A673 (cell line): ENCODE measurements at regions not wholly inside any gene's neighbourhood (a gene's known extent, or its start where the extent isn't known, plus 50 kb on each side); places are given as distances from the start of the nearest gene placed in this dataset.

ENCODE experiments used
- BruUV-seq: library from RNA; stranded (reverse); fragments of 400-500 nt; replicated peaks from 2 replicates; lab custom pipeline; 2021; lab: Mats Ljungman, UMichigan
- CTCF ChIA-PET: fragments of 300-600 bp; sonication (Branson Sonifier 250); formaldehyde crosslinking; loops from one replicate; lab custom pipeline; 2022; ENCODE audit warnings: antibody characterized with exemption; lab: Charles Lee
- POLR2A ChIA-PET: fragments of 300-600 bp; sonication (Branson Sonifier 250); formaldehyde crosslinking; loops from one replicate; lab custom pipeline; 2022; ENCODE audit warnings: antibody characterized with exemption; ENCODE audit not compliant: low non-redundant PET; lab: Charles Lee
- DNase-seq: peaks from one replicate; pipeline ENCODE4 v3.0.0-alpha.2; 2015; ENCODE audit warnings: low spot score
- H3K27ac ChIP-seq: fragments of 200-600 bp; sonication (generic); 2 replicates; pipeline ENCODE4 v1.5.1; 2016; ENCODE audit warnings: mixed run types, low read depth, mild to moderate bottlenecking, mixed read lengths, antibody characterized with exemption, low read length; ENCODE audit not compliant: poor library complexity, severe bottlenecking
- H3K27me3 ChIP-seq: fragments of 200-600 bp; sonication (generic); replicated peaks from 2 replicates; pipeline ENCODE4 v1.6.1; 2017; ENCODE audit warnings: mixed run types, low read depth, mild to moderate bottlenecking, mixed read lengths, antibody characterized with exemption, low read length; ENCODE audit not compliant: insufficient read depth, poor library complexity
- H3K36me3 ChIP-seq: fragments of 200-600 bp; sonication (generic); 2 replicates; pipeline ENCODE4 v1.6.1; 2016; ENCODE audit warnings: mixed run types, mild to moderate bottlenecking, mixed read lengths, antibody characterized with exemption, low read length; ENCODE audit not compliant: insufficient read depth, poor library complexity, severe bottlenecking
- H3K4me1 ChIP-seq: fragments of 200-600 bp; sonication (generic); 2 replicates; pipeline ENCODE4 v1.6.1; 2017; ENCODE audit warnings: mixed run types, mild to moderate bottlenecking, mixed read lengths, antibody characterized with exemption, low read length; ENCODE audit not compliant: insufficient read depth, poor library complexity, severe bottlenecking
- H3K4me3 ChIP-seq: fragments of 200-600 bp; sonication (generic); 2 replicates; pipeline ENCODE4 v1.5.1; 2016; ENCODE audit warnings: low read depth, mixed run types, mild to moderate bottlenecking, mixed read lengths, low read length; ENCODE audit not compliant: poor library complexity, severe bottlenecking
- H3K9me3 ChIP-seq: fragments of 200-600 bp; sonication (generic); 2 replicates; pipeline ENCODE4 v1.6.1; 2016; ENCODE audit warnings: mixed run types, low read depth, mild to moderate bottlenecking, mixed read lengths, antibody characterized with exemption, low read length; ENCODE audit not compliant: poor library complexity, severe bottlenecking
- EZH2 ChIP-seq: fragments of 200-600 bp; sonication (generic); IDR thresholded peaks from 2 replicates; pipeline ENCODE4 v1.6.1; 2017; ENCODE audit warnings: borderline replicate concordance, low read depth, mild to moderate bottlenecking, mixed read lengths, antibody characterized with exemption, low read length; ENCODE audit not compliant: poor library complexity, severe bottlenecking
- intact Hi-C: fragments of 100-400 bp; cut with micrococcal nuclease; formaldehyde crosslinking; loops from one replicate; pipeline ENCODE4 v1.10.0; 2022; ENCODE audit not compliant: unreplicated experiment
- TF ChIP-seq, protein P1 (sequence below): fragments of 300-800, 200-600 bp; sonication (generic); conservative IDR thresholded peaks from 2 replicates; pipeline ENCODE4 v1.5.1; 2017; ENCODE audit warnings: low read depth, mild to moderate bottlenecking, antibody characterized with exemption, low read length, moderate library complexity, mixed read lengths

- CTCF ChIA-PET, result no interaction called here
- intact Hi-C loops, result no loop called here
- no peaks in the 10 kb centered on the region for H3K27me3 ChIP-seq
- H3K27ac ChIP-seq, result no peak overlapping the region
- no peaks in the 10 kb centered on the region for H3K4me1 ChIP-seq
- no peaks in the 10 kb centered on the region for H3K9me3 ChIP-seq
- BruUV-seq, result no TSS peak
- no peak overlapping the region for H3K4me3 ChIP-seq
- POLR2A ChIA-PET, result no interaction called here
- DNase-seq, result no peak
- no peak for TF ChIP-seq EZH2
- TF ChIP-seq, protein P1, sequence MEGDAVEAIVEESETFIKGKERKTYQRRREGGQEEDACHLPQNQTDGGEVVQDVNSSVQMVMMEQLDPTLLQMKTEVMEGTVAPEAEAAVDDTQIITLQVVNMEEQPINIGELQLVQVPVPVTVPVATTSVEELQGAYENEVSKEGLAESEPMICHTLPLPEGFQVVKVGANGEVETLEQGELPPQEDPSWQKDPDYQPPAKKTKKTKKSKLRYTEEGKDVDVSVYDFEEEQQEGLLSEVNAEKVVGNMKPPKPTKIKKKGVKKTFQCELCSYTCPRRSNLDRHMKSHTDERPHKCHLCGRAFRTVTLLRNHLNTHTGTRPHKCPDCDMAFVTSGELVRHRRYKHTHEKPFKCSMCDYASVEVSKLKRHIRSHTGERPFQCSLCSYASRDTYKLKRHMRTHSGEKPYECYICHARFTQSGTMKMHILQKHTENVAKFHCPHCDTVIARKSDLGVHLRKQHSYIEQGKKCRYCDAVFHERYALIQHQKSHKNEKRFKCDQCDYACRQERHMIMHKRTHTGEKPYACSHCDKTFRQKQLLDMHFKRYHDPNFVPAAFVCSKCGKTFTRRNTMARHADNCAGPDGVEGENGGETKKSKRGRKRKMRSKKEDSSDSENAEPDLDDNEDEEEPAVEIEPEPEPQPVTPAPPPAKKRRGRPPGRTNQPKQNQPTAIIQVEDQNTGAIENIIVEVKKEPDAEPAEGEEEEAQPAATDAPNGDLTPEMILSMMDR, result no peak
- no peaks in the 10 kb centered on the region for H3K36me3 ChIP-seq
These were observed 465.4 kb downstream of the GBE1 start for GRCh38 chr3:81295906-81296577.

GRCh38 chr3:81293156-81293555 is 468.3 kb downstream of the GBE1 start:
- no peak for TF ChIP-seq EZH2
- TF ChIP-seq, protein P1, result no peak
- ChIA-PET CTCF (no interaction called here), POLR2A (no interaction called here)
- H3K27me3 ChIP-seq, result no peaks in the 10 kb centered on the region
- no TSS peak for BruUV-seq
- H3K9me3 ChIP-seq, result no peaks in the 10 kb centered on the region
- no peak overlapping the region for H3K4me3 ChIP-seq
- intact Hi-C loops, result no loop called here
- no peaks in the 10 kb centered on the region for H3K36me3 ChIP-seq
- H3K27ac ChIP-seq, result no peak overlapping the region
- DNase-seq, result no peak
- H3K4me1 ChIP-seq, result no peaks in the 10 kb centered on the region

DNA sequence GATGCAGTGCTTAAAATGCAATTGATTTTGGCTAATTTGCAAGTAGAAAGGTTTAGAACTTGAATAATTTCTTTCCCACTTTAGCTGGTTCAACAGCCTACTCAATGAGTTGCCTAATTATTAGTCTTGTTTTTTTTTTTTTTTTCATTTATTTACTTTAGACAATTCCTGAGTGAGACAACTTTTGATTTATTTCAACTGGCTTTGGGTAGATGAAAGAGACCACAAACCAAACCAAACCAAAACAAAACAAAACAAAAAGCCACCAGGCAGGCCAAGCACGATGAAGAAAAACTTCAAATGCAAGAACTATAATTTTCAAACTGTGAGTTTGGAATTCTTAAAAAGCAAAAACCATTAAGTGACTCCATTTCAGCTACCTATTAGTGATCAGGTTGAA is 469.9 kb downstream of the GBE1 start:
- no TSS peak for BruUV-seq
- TF ChIP-seq, protein P1, result no peak
- TF ChIP-seq EZH2, result no peak
- no peaks in the 10 kb centered on the region for H3K9me3 ChIP-seq
- ChIA-PET POLR2A (no interaction called here), CTCF (no interaction called here)
- H3K4me1 ChIP-seq, result no peaks in the 10 kb centered on the region
- DNase-seq, result no peak
- no peaks in the 10 kb centered on the region for H3K36me3 ChIP-seq
- intact Hi-C loops, result no loop called here
- no peak overlapping the region for H3K27ac ChIP-seq
- no peak overlapping the region for H3K4me3 ChIP-seq
- H3K27me3 ChIP-seq, result no peaks in the 10 kb centered on the region
